ENCODE measurements at regions not wholly inside any gene's neighbourhood (a gene's known extent, or its start where the extent isn't known, plus 50 kb on each side); places are given as distances from the start of the nearest gene placed in this dataset.
A peak's percentile ranks its signal among the peaks of the same experiment; 100 is the strongest.

- TF ChIP-seq RAD21 (IDR thresholded peaks at IDR 0.05 in 1 of 2, conservative IDR thresholded peaks at IDR 0.05 in 1 of 2; ENCODE audit: low read depth in 2 of 2, low read length in 2 of 2) (peak; percentile 87 to 95), CEBPB (IDR thresholded peaks at IDR 0.05; ENCODE audit: low read depth, low read length) (peak; percentile 1; the same call in 1 of the 2 replicates), YY1 (IDR thresholded peaks at IDR 0.05; ENCODE audit: low read depth, low read length) (peak; percentile 65), TCF12 (IDR thresholded peaks at IDR 0.05; ENCODE audit: low read depth, low read length) (0 out of 2 replicates have a peak, but pooled peaks have one; percentile 21)
Measured at GRCh38 chr3:193190146-193190786, 50.8 kb upstream of the PLAAT1 start (continued).
